Testis (tissue), 2 donors: ENCODE measurements at regions not wholly inside any gene's neighbourhood (a gene's known extent, or its start where the extent isn't known, plus 50 kb on each side); places are given as distances from the start of the nearest gene placed in this dataset.

Experiments used
- DNase-seq: peaks from one replicate; pipeline ENCODE4 v3.0.0-alpha.2; 2019
- H3K27ac ChIP-seq, 2 donors: fragments of 200-600 bp; sonication (generic); one replicate each; pipeline ENCODE4 v1.5.1; 2019
- H3K27me3 ChIP-seq: fragments of 200-600 bp; sonication (generic); one replicate; pipeline ENCODE4 v1.5.1; 2019
- H3K36me3 ChIP-seq: fragments of 200-600 bp; sonication (generic); one replicate; pipeline ENCODE4 v1.5.1; 2017; ENCODE audit warnings: low read depth; ENCODE audit errors: missing control alignments
- H3K4me1 ChIP-seq: fragments of 200-600 bp; sonication (generic); one replicate; pipeline ENCODE4 v1.5.1; 2019
- H3K4me3 ChIP-seq, 2 donors: fragments of 200-600 bp; sonication (generic); one replicate each; pipeline ENCODE4 v1.5.1; 2017 to 2019
- H3K9me3 ChIP-seq: fragments of 200-600 bp; sonication (generic); one replicate; pipeline ENCODE4 v1.5.1; 2017
- CTCF ChIP-seq, 3 experiments: fragments of 450-650 bp in 2 of 3; fragments of 200-600 bp in 1 of 3; sonication (generic) in 1 of 3; IDR thresholded peaks; one replicate each; pipeline ENCODE4 v1.5.1; 2016 to 2019; ENCODE audit warnings: antibody characterized with exemption in 3 of 3, mild to moderate bottlenecking in 2 of 3, moderate library complexity in 1 of 3
- POLR2A ChIP-seq: fragments of 450-650 bp; IDR thresholded peaks from one replicate; pipeline ENCODE4 v1.6.1; 2017; ENCODE audit warnings: antibody characterized with exemption, mild to moderate bottlenecking, moderate library complexity
- WGBS, 2 donors: methylation state at CpG; one replicate each; pipeline ENCODE4 v1.1.5; 2018; 5-methylcytosine and 5-hydroxymethylcytosine counted together
- intact Hi-C: fragments of 100-400 bp; cut with DNase I; formaldehyde crosslinking; loops from one replicate; pipeline ENCODE4 v1.15.1; 2023; ENCODE audit warnings: low total_unique reads

- 77 to 87% methylated on average over 4 of the region's 4 CpGs for WGBS, 2 donors
- intact Hi-C loops: no loop called here
- no peak for DNase-seq
- H3K27me3 ChIP-seq: no peaks in the 10 kb centered on the region
- H3K27ac ChIP-seq: no peak overlapping the region
- no peaks in the 10 kb centered on the region for H3K9me3 ChIP-seq
- no peaks in the 10 kb centered on the region for H3K36me3 ChIP-seq
- TF ChIP-seq CTCF (IDR thresholded peaks at IDR 0.05): no peak
- no peak overlapping the region for H3K4me3 ChIP-seq
- H3K4me1 ChIP-seq: peaks cover 10% of the 10 kb centered on the region
Measured at GRCh38 chr9:96084331-96084734, 208.8 kb downstream of the ERCC6L2 start.

GRCh38 chr9:96082516-96083232 is 207.2 kb downstream of the ERCC6L2 start:
- 94 to 99% methylated on average over 12 to 15 of the region's 15 CpGs for WGBS, 2 donors
- no peak for DNase-seq
- Histone ChIP-seq H3K27me3 (no peaks in the 10 kb centered on the region), H3K4me1 (peaks cover 21% of the 10 kb centered on the region), H3K9me3 (no peaks in the 10 kb centered on the region), H3K36me3 (no peaks in the 10 kb centered on the region), H3K27ac (no peak overlapping the region), H3K4me3 (no peak overlapping the region)
- intact Hi-C loops: no loop called here
- TF ChIP-seq POLR2A (no peak), CTCF (IDR thresholded peaks at IDR 0.05) (no peak)

- H3K27ac ChIP-seq: peak overlapping the region; percentile 16 to 63
- TF ChIP-seq CTCF (IDR thresholded peaks at IDR 0.05) (no peak), POLR2A (no peak)
- H3K9me3 ChIP-seq: no peaks in the 10 kb centered on the region
- intact Hi-C loops: no loop called here
- H3K4me1 ChIP-seq: peaks cover 21% of the 10 kb centered on the region
- H3K27me3 ChIP-seq: no peaks in the 10 kb centered on the region
- DNase-seq: peak; percentile 64
- no peaks in the 10 kb centered on the region for H3K36me3 ChIP-seq
- WGBS, 2 donors: 67 to 86% methylated on average over 8 of the region's 8 CpGs
- no peak overlapping the region for H3K4me3 ChIP-seq
Measured at GRCh38 chr9:96080364-96080763, 204.9 kb downstream of the ERCC6L2 start.

GRCh38 chr9:96079779-96080178 is 204.3 kb downstream of the ERCC6L2 start:
- WGBS, 2 donors: 64 to 74% methylated on average over 6 of the region's 6 CpGs

More at GRCh38 chr9:96079779-96080178, 204.3 kb downstream of the ERCC6L2 start:
- Histone ChIP-seq H3K9me3 (no peaks in the 10 kb centered on the region), H3K4me1 (peaks cover 23% of the 10 kb centered on the region), H3K36me3 (no peaks in the 10 kb centered on the region), H3K27ac (peak overlapping the region; percentile 16 to 63), H3K4me3 (no peak overlapping the region), H3K27me3 (no peaks in the 10 kb centered on the region)
- intact Hi-C loops: no loop called here
- TF ChIP-seq CTCF (IDR thresholded peaks at IDR 0.05) (no peak), POLR2A (no peak)
- DNase-seq: no peak
